ENCODE measurements at regions not wholly inside any gene's neighbourhood (a gene's known extent, or its start where the extent isn't known, plus 50 kb on each side); places are given as distances from the start of the nearest gene placed in this dataset.

DNA sequence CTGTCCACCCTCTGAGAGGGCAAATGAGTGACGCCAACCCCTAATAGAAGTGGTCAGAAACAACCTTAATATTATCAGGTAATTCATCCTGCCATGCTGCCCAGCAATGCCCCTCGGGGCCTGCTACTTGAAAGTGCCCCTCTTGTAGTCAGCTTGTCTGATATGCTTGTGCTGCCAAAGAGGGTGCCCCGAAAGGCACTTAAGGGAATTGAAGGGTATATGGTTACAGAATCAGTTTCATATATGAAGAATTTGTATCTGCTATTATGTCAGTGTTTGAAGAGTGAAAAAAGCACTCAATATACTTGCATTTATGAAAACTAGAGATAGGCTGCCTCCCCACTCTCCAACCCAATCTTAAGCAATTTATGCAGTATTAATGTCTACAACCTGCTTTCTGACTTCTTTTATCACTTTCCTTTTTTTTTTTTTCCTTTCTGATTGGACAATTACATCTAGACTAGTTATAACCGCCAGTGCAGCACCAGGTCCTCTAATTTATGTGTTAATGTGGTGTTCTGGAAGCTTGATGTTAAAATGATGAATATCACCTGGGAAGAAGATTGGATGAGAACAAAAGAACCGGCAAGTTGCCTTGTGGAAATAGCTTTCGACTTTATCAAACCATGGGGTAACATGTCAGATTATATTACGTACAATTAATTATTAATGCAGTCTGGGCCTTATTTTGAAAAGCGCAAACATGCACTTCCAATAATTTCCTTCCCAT lies 646.9 kb upstream of the ACVR2A start:
- DNase-seq (ENCODE audit: extremely low spot score), result no peak
- no peaks in the 10 kb centered on the region for H3K36me3 ChIP-seq (ENCODE audit: insufficient read depth)
- H3K4me1 ChIP-seq (ENCODE audit: insufficient read depth), result peaks cover 1% of the 10 kb centered on the region
- H3K4me3 ChIP-seq (ENCODE audit: low read depth, low read length), result no peak overlapping the region
- WGBS, result 93% methylated on average over 8 of the region's 8 CpGs
- no peak overlapping the region for H3K27ac ChIP-seq (ENCODE audit: low read depth)

DNA sequence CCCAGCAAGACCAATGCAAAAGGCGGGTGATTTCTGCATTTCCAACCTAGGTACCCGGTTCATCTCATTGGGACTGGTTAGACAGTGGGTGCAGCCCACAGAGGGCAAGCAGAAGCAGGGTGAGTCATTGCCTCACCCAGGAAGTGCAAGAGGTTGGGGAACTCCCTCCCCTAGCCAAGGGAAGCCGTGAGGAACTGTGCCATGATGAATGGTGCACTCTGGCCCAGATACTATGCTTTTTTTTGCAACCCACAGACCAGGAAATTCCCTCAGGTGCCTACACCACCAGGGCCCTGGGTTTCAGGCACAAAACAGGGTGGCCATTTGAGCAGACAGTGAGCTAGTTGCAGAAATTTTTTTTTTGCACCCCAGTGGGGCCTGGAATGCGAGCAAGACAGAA lies 662.6 kb upstream of the ACVR2A start:
- H3K36me3 ChIP-seq (ENCODE audit: insufficient read depth), result no peaks in the 10 kb centered on the region
- 83% methylated on average over 4 of the region's 4 CpGs for WGBS

DNA sequence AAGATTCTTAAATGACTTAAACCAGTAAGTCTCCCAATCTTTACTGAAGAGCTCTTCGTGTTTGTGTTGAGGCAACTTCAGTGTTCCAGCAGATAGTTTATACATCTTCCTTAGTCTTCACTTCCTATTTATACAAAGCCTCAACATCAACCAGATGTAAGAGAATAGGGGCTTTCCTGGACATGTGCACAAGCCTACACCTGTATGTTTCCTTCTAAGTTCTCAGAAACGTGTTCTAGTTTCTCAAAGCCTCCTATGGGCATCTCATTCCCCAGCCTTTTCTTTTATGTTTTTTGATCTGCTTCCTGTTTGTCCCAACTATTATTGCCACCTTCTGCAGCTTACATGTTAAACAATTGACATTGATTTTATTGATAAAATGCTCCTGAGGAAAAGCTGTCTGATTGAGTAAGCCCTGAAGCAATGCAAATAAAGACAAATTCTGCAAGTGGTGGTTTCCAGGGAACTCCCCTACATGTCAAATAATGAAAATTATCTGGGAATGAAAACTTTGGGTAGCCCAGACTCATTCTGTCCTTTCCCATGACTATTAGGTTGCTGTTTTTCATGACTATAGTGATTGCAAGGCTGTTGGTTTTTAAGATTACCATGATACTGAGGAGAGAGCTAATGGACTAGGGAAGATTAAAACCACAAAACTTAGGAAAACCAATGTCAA lies 663.3 kb upstream of the ACVR2A start:
- Histone ChIP-seq H3K27ac (ENCODE audit: low read depth) (no peak overlapping the region), H3K36me3 (ENCODE audit: insufficient read depth) (no peaks in the 10 kb centered on the region), H3K4me3 (ENCODE audit: low read depth, low read length) (no peak overlapping the region), H3K4me1 (ENCODE audit: insufficient read depth) (no peaks in the 10 kb centered on the region)
- no peak for DNase-seq (ENCODE audit: extremely low spot score)
- WGBS, result 84% methylated on average over 2 of the region's 2 CpGs

More for the DNA sequence above, 662.6 kb upstream of the ACVR2A start:
- DNase-seq (ENCODE audit: extremely low spot score), result no peak
- H3K27ac ChIP-seq (ENCODE audit: low read depth), result no peak overlapping the region
- H3K4me1 ChIP-seq (ENCODE audit: insufficient read depth), result no peaks in the 10 kb centered on the region
- H3K4me3 ChIP-seq (ENCODE audit: low read depth, low read length), result no peak overlapping the region

DNA sequence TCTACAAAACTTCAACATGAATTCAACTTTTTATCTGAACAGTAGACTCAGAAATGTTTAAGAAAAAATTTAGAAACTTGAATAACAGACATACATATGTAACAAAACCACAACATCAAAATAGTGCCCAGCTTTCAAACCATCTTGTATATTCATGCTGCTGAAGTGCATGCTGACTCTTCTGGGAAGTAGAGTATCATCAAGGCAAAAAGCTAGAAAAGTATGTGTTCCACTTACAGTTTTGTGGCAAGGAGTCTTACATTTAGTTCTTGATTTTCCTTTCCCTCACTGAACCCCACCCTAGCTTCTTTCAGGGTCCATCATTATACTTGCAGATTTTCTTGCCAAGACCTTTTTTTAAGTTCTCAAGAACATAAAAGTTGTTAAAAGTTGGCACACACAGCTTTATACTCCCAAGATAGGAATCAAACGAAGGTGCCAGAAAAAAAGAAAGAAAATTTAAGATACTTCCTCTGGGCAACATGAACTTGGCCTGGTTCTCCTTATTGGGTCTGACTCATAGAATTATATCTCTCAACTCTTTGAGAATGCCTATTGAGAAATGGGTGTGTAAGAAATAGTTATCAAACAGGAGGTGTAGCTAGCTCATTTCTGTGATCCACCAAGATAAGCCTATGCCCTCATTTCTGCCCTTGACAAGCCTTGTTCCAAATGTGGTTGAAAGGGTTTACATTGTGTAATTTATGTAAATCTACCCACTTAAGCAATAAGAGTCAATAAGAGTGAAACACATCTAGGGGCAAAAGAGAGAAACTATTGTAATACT lies 667.6 kb upstream of the ACVR2A start:
- no peak overlapping the region for H3K27ac ChIP-seq (ENCODE audit: low read depth)
- no peak for DNase-seq (ENCODE audit: extremely low spot score)
- H3K4me1 ChIP-seq (ENCODE audit: insufficient read depth), result no peaks in the 10 kb centered on the region
- 53% methylated on average over 1 of the region's 1 CpG for WGBS
- H3K36me3 ChIP-seq (ENCODE audit: insufficient read depth), result no peaks in the 10 kb centered on the region
- no peak overlapping the region for H3K4me3 ChIP-seq (ENCODE audit: low read depth, low read length)

DNA sequence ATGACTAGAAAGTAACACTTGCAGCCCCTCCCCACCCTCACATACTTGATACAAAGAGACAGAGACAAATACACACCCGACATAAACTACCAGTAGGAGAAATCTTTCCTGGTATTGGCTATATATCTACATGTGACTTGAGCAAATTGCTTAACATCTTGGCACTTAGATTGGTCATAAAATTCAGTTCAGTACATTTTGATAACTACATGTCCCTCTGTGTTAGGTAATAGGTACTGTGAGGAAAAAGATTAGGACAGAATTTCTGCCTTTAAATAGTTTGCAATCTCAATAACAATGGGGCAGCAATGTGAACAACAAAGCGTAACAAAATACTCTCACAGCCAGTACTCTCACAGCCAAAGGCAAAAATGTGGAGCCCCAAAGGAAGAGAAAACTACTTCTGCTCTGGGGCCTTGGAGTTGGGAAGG lies 670.0 kb upstream of the ACVR2A start:
- Histone ChIP-seq H3K4me3 (ENCODE audit: low read depth, low read length) (no peak overlapping the region), H3K27ac (ENCODE audit: low read depth) (no peak overlapping the region), H3K4me1 (ENCODE audit: insufficient read depth) (no peaks in the 10 kb centered on the region), H3K36me3 (ENCODE audit: insufficient read depth) (no peaks in the 10 kb centered on the region)
- 85% methylated on average over 2 of the region's 2 CpGs for WGBS
- DNase-seq (ENCODE audit: extremely low spot score), result no peak

DNA sequence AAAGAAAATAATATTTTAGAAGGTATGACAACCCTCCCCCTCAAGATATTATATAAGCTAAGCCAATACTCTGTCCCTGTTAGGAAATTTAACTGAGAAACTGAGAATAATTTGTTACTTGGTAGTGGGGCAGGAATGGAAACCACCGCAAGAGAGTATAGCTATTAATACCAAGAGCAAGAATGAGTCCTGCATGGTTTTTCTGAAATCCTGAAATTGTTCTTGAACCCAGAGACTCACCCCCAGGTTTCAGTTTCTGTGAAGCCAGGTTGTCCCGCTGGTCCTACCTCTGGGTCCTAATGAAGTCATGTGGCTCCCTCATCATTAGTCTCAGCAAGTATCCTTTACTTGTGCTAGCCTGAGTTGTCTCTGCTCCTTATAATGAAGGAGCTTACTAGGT lies 671.0 kb upstream of the ACVR2A start:
- WGBS, result 96% methylated on average over 2 of the region's 2 CpGs
- H3K27ac ChIP-seq (ENCODE audit: low read depth), result no peak overlapping the region
- H3K36me3 ChIP-seq (ENCODE audit: insufficient read depth), result no peaks in the 10 kb centered on the region
- DNase-seq (ENCODE audit: extremely low spot score), result no peak
- H3K4me3 ChIP-seq (ENCODE audit: low read depth, low read length), result no peak overlapping the region
- H3K4me1 ChIP-seq (ENCODE audit: insufficient read depth), result no peaks in the 10 kb centered on the region

DNA sequence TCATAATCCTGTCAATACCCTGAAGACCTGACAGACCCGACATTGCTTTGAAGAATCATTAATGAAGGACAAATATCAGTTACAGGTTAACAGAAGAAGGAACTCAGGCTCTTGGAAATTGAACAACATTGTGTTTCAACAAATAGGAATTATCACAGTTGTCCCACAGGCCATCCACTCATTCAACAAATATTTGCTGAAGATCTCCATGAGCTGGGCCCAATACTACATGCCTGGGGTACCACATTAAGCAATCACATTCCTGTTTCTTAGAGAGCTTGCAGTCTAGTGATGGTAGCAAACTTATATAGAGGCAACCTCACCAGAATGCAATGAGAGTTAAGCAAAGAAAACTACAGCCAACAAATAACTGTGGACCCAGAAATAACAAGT lies 671.6 kb upstream of the ACVR2A start:
- Histone ChIP-seq H3K36me3 (ENCODE audit: insufficient read depth) (no peaks in the 10 kb centered on the region), H3K4me1 (ENCODE audit: insufficient read depth) (no peaks in the 10 kb centered on the region), H3K27ac (ENCODE audit: low read depth) (no peak overlapping the region), H3K4me3 (ENCODE audit: low read depth, low read length) (no peak overlapping the region)
- 96% methylated on average over 1 of the region's 1 CpG for WGBS
- no peak for DNase-seq (ENCODE audit: extremely low spot score)

DNA sequence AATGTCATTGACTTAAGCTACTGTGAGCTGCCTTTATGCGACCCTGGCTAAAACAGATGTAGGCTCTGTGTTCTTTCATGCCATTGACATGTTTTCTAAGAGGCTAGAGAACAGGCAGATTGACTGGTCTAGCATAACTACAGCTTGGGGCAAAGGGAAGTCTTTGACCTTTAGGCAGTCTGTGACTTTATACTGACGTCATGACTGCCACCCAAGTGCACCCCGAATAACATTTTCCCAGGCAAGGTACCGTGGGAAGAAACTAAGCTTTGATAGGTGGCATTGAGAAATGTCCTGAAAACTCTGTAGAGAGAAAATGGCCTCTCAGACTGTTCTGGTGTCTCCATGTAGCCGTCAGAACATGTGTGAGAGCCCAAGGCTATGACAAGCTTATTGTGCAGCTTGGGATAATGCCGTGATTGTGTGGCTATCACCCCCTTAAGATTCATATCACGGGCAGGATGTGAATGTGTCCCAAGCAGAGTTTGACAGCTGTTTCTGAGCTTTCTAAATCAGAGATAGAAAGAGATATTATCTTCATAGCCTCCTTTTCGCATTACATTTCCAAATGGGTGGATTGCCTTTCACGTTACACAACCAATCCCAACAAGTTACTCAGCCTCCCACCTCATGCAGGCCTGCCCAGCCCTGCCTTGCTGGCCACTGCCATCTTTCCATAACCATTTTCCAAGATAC lies 672.2 kb upstream of the ACVR2A start:
- 82% methylated on average over 9 of the region's 9 CpGs for WGBS
- DNase-seq (ENCODE audit: extremely low spot score), result no peak
- H3K27ac ChIP-seq (ENCODE audit: low read depth), result no peak overlapping the region
- no peaks in the 10 kb centered on the region for H3K4me1 ChIP-seq (ENCODE audit: insufficient read depth)
- H3K36me3 ChIP-seq (ENCODE audit: insufficient read depth), result no peaks in the 10 kb centered on the region
- H3K4me3 ChIP-seq (ENCODE audit: low read depth, low read length), result no peak overlapping the region

DNA sequence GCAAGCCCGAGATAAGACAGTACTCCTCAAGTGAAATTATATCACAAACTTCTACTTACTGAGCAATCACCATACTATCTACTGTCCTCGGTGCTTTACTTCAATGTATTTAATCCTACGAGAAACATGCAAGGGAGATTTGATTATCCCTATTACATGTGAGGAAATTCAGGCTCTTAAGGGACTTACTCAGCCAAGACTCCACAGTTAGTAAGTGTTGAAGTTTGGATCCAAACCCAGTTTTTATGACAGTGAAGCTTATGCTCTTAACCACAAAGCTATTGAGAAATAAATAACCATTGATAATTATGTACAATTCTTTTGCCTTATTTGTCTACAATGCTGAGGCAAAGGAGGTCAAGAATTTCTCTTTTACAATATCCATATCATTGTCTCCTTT lies 672.9 kb upstream of the ACVR2A start:
- no peaks in the 10 kb centered on the region for H3K36me3 ChIP-seq (ENCODE audit: insufficient read depth)
- H3K4me3 ChIP-seq (ENCODE audit: low read depth, low read length), result no peak overlapping the region
- H3K27ac ChIP-seq (ENCODE audit: low read depth), result no peak overlapping the region
- no peak for DNase-seq (ENCODE audit: extremely low spot score)
- WGBS, result 41% methylated on average over 3 of the region's 3 CpGs
- H3K4me1 ChIP-seq (ENCODE audit: insufficient read depth), result no peaks in the 10 kb centered on the region

DNA sequence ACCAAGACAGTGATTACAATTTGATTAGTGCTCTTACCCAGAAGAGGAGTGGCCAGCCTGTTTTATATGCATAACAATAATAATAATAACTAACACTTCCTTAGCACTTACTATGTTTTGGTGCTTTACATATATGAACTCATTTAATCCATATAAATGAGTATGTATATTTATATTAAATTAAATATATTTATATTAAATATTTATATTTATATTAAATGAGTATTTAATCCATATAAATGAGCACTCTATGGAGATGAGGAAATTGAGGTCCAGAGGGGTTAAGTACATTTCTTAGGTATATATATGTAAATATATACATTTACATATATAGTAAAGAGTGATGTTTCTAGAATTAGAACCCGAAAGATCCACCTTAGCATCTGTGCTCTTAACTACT lies 673.9 kb upstream of the ACVR2A start:
- Histone ChIP-seq H3K27ac (ENCODE audit: low read depth) (no peak overlapping the region), H3K36me3 (ENCODE audit: insufficient read depth) (no peaks in the 10 kb centered on the region), H3K4me3 (ENCODE audit: low read depth, low read length) (no peak overlapping the region), H3K4me1 (ENCODE audit: insufficient read depth) (no peaks in the 10 kb centered on the region)
- DNase-seq (ENCODE audit: extremely low spot score), result no peak
- 99% methylated on average over 1 of the region's 1 CpG for WGBS

DNA sequence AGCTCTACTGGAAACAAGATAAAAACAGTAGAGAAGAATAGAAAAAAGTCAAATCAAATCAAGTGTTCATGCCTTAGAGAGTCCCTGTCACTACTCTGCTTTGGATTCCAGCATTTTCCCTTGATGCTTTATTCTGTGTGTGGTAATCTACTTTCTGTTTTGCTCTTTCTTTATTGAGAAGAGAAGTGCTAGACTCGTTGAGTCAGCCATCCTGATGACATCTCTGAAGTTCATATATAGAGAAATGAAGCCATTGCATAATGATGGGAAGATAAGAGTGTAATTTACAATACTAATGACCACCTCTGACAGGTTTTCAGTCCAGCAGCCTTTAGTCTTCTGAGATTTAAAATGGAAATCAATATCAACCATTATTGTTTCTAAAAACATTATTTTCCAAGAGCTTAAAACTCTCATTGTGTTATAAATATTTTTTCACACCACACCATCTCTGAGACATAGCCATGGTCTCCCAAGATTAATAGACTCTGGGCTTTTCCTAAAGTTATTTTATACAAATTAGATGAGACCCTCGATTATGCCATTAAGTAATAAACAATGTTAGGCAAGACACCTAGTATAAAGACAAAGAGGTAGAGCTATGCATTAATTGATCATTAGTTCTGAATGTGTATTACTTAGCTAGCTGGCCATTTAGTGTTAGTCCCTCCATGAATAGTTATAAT lies 679.0 kb upstream of the ACVR2A start:
- 60% methylated on average over 2 of the region's 2 CpGs for WGBS
- H3K4me1 ChIP-seq (ENCODE audit: insufficient read depth), result no peaks in the 10 kb centered on the region
- no peak overlapping the region for H3K4me3 ChIP-seq (ENCODE audit: low read depth, low read length)
- no peaks in the 10 kb centered on the region for H3K36me3 ChIP-seq (ENCODE audit: insufficient read depth)
- no peak for DNase-seq (ENCODE audit: extremely low spot score)
- H3K27ac ChIP-seq (ENCODE audit: low read depth), result no peak overlapping the region

DNA sequence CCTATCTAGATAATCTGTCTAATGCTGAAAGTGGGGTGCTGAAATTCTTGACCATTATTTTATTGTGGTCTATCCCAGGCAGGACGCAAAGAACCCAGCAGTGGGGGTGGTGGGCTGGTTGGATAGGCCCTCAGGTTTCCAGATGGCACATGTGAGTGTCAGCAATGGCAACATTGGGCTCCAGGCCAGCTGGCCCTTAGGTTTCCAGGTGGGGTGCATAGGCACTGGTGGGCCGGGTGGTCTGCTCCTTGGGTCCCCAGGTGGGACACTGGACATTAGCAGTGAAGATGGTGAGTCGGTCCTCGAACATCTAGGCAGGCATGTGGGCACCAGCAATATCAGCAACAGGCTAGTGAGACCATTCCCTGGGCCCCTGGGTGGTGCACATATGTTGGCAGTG lies 680.3 kb upstream of the ACVR2A start:
- WGBS, result 84% methylated on average over 4 of the region's 4 CpGs
- no peak for DNase-seq (ENCODE audit: extremely low spot score)
- no peaks in the 10 kb centered on the region for H3K36me3 ChIP-seq (ENCODE audit: insufficient read depth)
- no peaks in the 10 kb centered on the region for H3K4me1 ChIP-seq (ENCODE audit: insufficient read depth)
- H3K27ac ChIP-seq (ENCODE audit: low read depth), result no peak overlapping the region
- H3K4me3 ChIP-seq (ENCODE audit: low read depth, low read length), result no peak overlapping the region

DNA sequence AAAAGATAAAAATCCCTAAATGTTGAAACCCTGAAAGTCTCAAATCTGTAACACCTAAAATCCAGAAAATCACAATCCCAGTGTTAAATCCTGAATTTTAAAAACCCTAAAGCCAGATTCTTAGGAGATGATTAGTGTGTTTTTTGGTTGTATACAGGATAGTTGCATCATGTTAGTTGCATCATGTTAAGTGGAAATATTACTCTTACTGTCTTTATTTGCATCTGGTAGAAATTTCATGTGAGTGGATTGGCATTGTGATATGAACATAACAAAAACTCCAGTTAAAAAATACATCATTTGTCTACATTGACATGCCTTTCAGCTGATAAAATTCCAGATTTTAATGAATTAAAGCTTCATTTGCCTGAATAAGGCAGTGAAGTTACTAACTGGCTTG lies 683.1 kb upstream of the ACVR2A start:
- Histone ChIP-seq H3K27ac (ENCODE audit: low read depth) (no peak overlapping the region), H3K36me3 (ENCODE audit: insufficient read depth) (no peaks in the 10 kb centered on the region), H3K4me3 (ENCODE audit: low read depth, low read length) (no peak overlapping the region), H3K4me1 (ENCODE audit: insufficient read depth) (no peaks in the 10 kb centered on the region)
- no peak for DNase-seq (ENCODE audit: extremely low spot score)
